HG03442 (cell line): ENCODE measurements at regions not wholly inside any gene's neighbourhood (a gene's known extent, or its start where the extent isn't known, plus 50 kb on each side); places are given as distances from the start of the nearest gene placed in this dataset.

Experiments used
- ATAC-seq: cut with Tn5 transposase; IDR thresholded peaks from one replicate; pipeline ENCODE4 v1.9.1; 2021; ENCODE audit warnings: mild to moderate bottlenecking, moderate library complexity; ENCODE audit not compliant: unreplicated experiment

GRCh38 chr7:95718577-95719410 is 53.6 kb upstream of the DYNC1I1 start:
- no peak for ATAC-seq

GRCh38 chr7:95716357-95717122 is 55.8 kb upstream of the DYNC1I1 start:
- ATAC-seq: no peak

- peak; percentile 83 for ATAC-seq
Measured at GRCh38 chr7:95715274-95715673, 57.1 kb upstream of the DYNC1I1 start.

GRCh38 chr7:95710711-95711110 is 61.6 kb upstream of the DYNC1I1 start:
- no peak for ATAC-seq

- ATAC-seq: no peak
Measured at GRCh38 chr7:95700917-95701316, 71.4 kb upstream of the DYNC1I1 start.

GRCh38 chr7:95694334-95694733 is 78.0 kb upstream of the DYNC1I1 start:
- ATAC-seq: no peak

GRCh38 chr7:95693551-95694333 is 78.6 kb upstream of the DYNC1I1 start:
- ATAC-seq: no peak

GRCh38 chr7:95691464-95691863 is 80.9 kb upstream of the DYNC1I1 start:
- no peak for ATAC-seq

GRCh38 chr7:95690367-95690947 is 81.9 kb upstream of the DYNC1I1 start:
- ATAC-seq: peak; percentile 79

- no peak for ATAC-seq
Measured at GRCh38 chr7:95688931-95689495, 83.3 kb upstream of the DYNC1I1 start.

- no peak for ATAC-seq
Measured at GRCh38 chr7:95687759-95688343, 84.5 kb upstream of the DYNC1I1 start.

- peak; percentile 52 for ATAC-seq
Measured at GRCh38 chr7:95686109-95686508, 86.2 kb upstream of the DYNC1I1 start.

- ATAC-seq: no peak
Measured at GRCh38 chr7:95684505-95684904, 87.8 kb upstream of the DYNC1I1 start.

GRCh38 chr7:95684037-95684436 is 87.7 kb upstream of the PDK4 start:
- no peak for ATAC-seq

GRCh38 chr7:95682913-95683312 is 86.6 kb upstream of the PDK4 start:
- no peak for ATAC-seq

GRCh38 chr7:95676691-95677090 is 80.4 kb upstream of the PDK4 start:
- no peak for ATAC-seq

GRCh38 chr7:95675632-95676031 is 79.3 kb upstream of the PDK4 start:
- no peak for ATAC-seq

- ATAC-seq: no peak
Measured at GRCh38 chr7:95675016-95675415, 78.7 kb upstream of the PDK4 start.

GRCh38 chr7:95674101-95674500 is 77.8 kb upstream of the PDK4 start:
- ATAC-seq: no peak

GRCh38 chr7:95672434-95672833 is 76.1 kb upstream of the PDK4 start:
- ATAC-seq: no peak
